ENCODE measurements at regions not wholly inside any gene's neighbourhood (a gene's known extent, or its start where the extent isn't known, plus 50 kb on each side); places are given as distances from the start of the nearest gene placed in this dataset.

DNA sequence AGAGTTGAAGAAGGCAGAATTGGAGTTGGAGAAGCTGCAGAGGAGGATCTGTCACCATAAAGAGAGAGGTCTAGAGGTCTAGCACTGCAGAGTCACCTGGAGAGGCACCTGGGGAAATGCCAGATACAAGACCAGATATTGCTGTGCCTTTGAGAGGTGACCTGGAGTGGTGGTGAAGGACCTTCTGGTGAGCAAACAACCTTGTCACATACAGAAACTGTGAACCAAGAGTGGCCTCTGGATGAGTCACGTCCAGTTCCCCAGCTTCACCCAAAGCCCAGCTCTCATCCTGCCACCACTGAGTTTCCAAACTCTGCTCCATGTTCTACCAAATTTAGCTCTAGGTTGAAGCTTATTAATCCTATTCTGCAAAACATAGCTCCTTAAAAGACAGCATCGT, 131.1 kb upstream of the FBXL7 start:
- TF ChIP-seq EZH2 (IDR thresholded peaks at IDR 0.05; ENCODE audit: insufficient read depth, low read length), result no peak
- TF ChIP-seq, protein P1, sequence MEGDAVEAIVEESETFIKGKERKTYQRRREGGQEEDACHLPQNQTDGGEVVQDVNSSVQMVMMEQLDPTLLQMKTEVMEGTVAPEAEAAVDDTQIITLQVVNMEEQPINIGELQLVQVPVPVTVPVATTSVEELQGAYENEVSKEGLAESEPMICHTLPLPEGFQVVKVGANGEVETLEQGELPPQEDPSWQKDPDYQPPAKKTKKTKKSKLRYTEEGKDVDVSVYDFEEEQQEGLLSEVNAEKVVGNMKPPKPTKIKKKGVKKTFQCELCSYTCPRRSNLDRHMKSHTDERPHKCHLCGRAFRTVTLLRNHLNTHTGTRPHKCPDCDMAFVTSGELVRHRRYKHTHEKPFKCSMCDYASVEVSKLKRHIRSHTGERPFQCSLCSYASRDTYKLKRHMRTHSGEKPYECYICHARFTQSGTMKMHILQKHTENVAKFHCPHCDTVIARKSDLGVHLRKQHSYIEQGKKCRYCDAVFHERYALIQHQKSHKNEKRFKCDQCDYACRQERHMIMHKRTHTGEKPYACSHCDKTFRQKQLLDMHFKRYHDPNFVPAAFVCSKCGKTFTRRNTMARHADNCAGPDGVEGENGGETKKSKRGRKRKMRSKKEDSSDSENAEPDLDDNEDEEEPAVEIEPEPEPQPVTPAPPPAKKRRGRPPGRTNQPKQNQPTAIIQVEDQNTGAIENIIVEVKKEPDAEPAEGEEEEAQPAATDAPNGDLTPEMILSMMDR (IDR thresholded peaks at IDR 0.05; ENCODE audit: insufficient read depth, low read depth, low read length), result no peak

Data from astrocyte (in vitro differentiated cells and primary cell).